ENCODE measurements at regions not wholly inside any gene's neighbourhood (a gene's known extent, or its start where the extent isn't known, plus 50 kb on each side); places are given as distances from the start of the nearest gene placed in this dataset.

GRCh38 chr6:16818992-16819626 lies 57.8 kb upstream of the ATXN1 start:
- TF ChIP-seq RCOR1 (conservative IDR thresholded peaks at IDR 0.05; ENCODE audit: low read depth, low read length) (no peak), POLR2AphosphoS5 (IDR thresholded peaks at IDR 0.05; ENCODE audit: low read length) (no peak), SP1 (IDR thresholded peaks at IDR 0.05; ENCODE audit: low read depth, low read length) (no peak), SMC3 (IDR thresholded peaks at IDR 0.05; ENCODE audit: borderline replicate concordance, low read length) (no peak), TAF1 (IDR thresholded peaks at IDR 0.05; ENCODE audit: borderline replicate concordance, low read depth, low read length) (no peak), RBBP5 (conservative IDR thresholded peaks at IDR 0.05) (no peak), RFX5 (IDR thresholded peaks at IDR 0.05; ENCODE audit: low read depth, low read length) (no peak), JUND (IDR thresholded peaks at IDR 0.05; ENCODE audit: low read depth, low read length) (no peak), POLR2A (IDR thresholded peaks at IDR 0.05; ENCODE audit: low read depth, low read length) (no peak), NFYB (IDR thresholded peaks at IDR 0.05; ENCODE audit: insufficient read depth, low read depth, low read length) (no peak), EP300 (IDR thresholded peaks at IDR 0.05; ENCODE audit: borderline replicate concordance in 1 of 2, control insufficient read depth in 1 of 2, low read depth in 2 of 2, low read length in 2 of 2) (no peak)
- TF ChIP-seq, protein P1, sequence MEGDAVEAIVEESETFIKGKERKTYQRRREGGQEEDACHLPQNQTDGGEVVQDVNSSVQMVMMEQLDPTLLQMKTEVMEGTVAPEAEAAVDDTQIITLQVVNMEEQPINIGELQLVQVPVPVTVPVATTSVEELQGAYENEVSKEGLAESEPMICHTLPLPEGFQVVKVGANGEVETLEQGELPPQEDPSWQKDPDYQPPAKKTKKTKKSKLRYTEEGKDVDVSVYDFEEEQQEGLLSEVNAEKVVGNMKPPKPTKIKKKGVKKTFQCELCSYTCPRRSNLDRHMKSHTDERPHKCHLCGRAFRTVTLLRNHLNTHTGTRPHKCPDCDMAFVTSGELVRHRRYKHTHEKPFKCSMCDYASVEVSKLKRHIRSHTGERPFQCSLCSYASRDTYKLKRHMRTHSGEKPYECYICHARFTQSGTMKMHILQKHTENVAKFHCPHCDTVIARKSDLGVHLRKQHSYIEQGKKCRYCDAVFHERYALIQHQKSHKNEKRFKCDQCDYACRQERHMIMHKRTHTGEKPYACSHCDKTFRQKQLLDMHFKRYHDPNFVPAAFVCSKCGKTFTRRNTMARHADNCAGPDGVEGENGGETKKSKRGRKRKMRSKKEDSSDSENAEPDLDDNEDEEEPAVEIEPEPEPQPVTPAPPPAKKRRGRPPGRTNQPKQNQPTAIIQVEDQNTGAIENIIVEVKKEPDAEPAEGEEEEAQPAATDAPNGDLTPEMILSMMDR (IDR thresholded peaks at IDR 0.05 in 2 of 3, conservative IDR thresholded peaks at IDR 0.05 in 1 of 3; ENCODE audit: control insufficient read depth in 2 of 3, extremely low read depth in 1 of 3, insufficient read depth in 1 of 3, low read depth in 3 of 3, low read length in 3 of 3), result no peak
